CD4-positive, alpha-beta T cell treated with Interleukin-2 at 100 ng/mL for 4 hours (primary cell): ENCODE measurements at regions not wholly inside any gene's neighbourhood (a gene's known extent, or its start where the extent isn't known, plus 50 kb on each side); places are given as distances from the start of the nearest gene placed in this dataset.
A peak's percentile ranks its signal among the peaks of the same experiment; 100 is the strongest.

Experiments used
- DNase-seq: peaks from one replicate; pipeline ENCODE4 v3.0.0-alpha.2; 2020; ENCODE audit warnings: low spot score

DNA sequence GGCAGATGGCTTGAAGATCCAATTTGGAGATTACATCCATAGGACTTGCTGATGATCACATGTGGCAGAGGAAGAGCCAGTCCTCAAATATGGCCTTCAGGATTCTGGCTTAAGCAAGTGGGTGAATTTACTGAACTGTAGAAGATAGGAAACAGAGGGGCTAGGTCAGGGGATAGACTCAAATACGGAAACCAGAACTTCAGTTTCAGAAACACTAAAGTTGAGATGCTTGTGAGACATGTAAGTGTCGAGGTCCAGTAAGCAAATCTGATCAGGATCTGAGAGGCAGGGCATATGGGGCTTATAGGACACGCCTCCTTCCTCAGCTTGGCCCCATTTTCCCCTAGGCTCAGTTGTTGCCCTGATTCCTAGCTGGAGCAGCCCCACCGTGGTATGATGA, 107.7 kb downstream of the LBH start:
- no peak for DNase-seq

GRCh38 chr2:30341500-30342267, 105.4 kb upstream of the LCLAT1 start:
- no peak for DNase-seq

GRCh38 chr2:30346471-30347169, 100.4 kb upstream of the LCLAT1 start:
- no peak for DNase-seq

DNA sequence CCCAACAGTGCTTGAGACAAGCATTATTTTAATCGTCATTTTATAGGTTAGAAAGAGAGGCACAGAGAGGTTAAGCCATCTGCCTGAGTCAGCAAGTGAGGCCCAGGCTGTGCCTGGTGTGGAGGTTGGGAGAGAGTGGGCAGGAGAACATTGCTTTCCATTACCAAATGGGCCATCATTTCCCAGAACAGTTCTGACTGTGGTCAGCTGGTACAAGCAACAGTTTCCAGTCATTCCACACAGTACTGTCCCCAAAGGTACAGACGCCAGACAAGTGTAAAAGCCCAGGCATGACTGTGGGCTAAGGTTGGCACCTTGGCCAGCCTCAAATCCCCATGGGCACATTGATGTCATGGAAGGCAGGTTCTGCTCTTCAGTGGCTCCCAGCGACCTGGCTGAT, 98.2 kb upstream of the LCLAT1 start:
- DNase-seq: no peak

DNA sequence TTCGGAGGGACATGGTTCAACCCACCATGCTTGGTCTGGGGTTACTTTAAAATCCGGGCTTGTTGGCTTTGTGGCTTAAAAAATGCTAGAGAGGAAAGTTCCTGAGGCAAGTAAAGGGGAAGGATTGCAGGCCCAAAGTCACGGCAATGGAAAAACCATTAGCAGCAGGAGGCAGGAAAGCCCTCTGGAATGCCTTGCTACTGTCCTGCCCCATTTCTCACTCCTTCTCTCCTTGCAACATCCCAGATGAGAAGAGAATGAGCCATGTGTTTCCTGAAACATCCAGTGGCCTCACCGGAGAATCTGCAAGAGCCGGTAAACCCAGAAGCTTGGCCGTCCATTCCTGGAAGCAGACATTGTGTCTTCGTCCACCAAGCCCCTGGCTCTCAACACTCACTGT, 97.4 kb upstream of the LCLAT1 start:
- DNase-seq: no peak

DNA sequence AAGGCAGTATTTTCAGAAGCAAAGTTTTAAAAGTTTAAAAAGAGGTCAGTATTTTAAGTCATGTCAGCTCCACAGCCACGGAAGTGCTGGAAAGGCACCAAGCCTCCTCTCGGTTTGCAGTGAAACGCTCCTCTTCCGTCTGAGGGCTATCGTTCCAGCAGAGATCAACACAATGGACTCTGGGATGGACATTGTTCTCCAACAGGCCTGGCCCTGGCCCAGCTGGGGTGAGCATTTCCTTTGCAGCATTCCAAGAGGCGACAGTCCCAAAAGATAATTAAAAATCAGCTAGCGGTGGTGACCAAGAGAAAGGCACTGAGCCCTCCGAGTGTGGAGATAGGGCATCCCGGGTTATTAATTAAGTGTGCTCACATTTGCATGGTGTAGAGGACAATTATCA, 95.9 kb upstream of the LCLAT1 start:
- no peak for DNase-seq

DNA sequence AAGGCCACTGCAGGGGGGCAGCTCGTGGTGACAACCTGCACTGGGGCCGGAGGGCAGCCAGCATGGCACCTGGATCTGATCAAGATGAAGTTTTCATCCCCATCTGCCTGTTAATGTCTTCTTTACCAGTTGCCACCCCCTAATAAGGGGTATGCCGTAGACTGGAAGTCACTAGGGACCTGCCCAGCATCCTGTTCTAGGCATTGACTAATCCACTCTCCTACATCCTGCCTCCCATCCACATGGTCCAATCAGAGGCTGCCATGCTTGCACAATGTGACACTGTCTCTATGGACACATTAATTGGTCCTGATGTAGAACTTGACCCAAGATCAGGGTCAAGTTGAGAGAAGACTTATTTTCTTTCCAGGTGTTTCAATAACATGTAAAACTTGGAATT, 95.1 kb upstream of the LCLAT1 start:
- no peak for DNase-seq

DNA sequence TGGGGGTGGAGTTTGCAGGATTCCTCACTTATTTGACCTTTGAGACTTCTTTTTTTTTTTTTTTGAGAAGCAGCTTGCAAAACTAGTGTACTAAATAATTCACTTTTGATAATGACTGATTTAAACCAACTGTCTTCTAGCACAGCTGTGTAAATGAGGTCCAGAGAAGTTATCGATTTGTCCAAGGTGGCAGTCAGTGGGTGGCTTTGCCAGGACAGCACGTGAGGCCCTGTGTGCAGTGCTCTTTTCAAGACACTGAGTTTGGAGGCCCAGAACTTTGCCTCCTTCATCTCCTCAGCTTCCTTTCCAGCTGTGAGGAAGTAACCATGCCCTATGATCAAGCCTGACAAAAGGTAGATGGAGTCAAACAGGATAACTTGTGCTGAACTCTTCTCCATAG, 92.9 kb upstream of the LCLAT1 start:
- DNase-seq: no peak

- no peak for DNase-seq
Measured at GRCh38 chr2:30354621-30355020, 92.4 kb upstream of the LCLAT1 start.

GRCh38 chr2:30355306-30355705, 91.7 kb upstream of the LCLAT1 start:
- no peak for DNase-seq

GRCh38 chr2:30356071-30356470, 91.0 kb upstream of the LCLAT1 start:
- no peak for DNase-seq

DNA sequence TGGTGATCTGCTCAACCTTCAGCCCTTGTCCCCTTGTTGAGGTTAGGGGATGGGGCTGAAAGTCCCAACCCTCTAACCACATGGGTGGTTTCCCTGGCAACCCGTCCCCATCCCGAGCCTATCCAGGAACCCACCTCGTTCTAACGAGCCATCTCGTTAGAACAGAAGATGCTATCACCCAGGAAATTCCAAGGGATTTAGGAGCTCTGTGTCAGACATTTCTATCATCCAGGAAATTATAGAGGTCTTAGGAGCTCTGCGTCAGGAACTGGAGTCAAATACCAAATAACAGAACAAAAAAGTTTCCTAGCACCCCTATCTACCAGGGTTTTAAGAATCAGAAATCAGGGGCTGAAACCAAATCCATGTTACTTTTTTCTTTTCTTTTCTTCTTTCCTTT, 90.3 kb upstream of the LCLAT1 start:
- DNase-seq: no peak

- no peak for DNase-seq
Measured at GRCh38 chr2:30358351-30358750, 88.7 kb upstream of the LCLAT1 start.

DNA sequence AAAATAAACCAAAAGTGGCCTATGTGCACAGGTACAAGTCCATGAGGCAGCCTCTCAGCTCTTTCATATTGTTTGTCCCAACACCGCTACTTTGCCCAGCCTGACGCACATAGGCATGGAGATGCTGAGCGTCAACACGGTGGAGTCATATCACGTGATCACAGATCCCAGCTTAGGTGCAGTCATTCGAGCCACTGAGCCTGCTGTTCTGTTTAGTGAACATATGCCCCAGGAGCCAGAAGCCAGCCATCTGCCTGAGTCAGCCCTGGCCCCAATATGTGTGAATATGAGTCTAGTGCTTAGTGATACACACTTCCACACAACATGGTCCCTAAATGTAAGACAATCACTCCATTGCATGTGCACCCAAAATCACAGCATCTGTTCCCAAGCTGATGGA, 88.2 kb upstream of the LCLAT1 start:
- no peak for DNase-seq

DNA sequence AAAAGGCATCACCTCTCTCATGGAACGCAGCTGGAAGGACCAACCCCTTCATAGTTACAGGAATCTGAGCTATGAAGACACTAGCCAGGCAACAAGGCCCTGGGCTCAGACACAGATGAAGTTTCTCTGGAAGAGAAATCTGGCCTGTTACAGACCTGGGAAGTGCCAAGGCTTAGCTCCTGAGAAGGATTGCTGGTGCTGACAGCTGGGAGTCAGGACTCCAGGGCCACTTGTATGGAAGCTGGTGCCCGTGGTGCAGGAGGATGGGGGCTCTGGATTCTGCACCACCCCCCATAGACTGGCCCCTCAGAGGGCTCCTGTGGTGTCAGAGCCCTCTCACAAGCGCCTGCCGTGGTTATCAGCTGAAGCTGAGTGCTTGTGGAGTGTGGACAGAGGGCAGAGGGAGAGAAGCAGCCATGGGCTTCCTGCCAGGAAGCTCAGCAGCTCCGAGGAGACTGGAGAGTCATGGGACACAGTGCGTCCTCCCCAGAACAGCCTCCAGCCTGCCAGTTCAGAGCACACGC, 87.3 kb upstream of the LCLAT1 start:
- DNase-seq: no peak

- no peak for DNase-seq
Measured at GRCh38 chr2:30361751-30362394, 85.2 kb upstream of the LCLAT1 start.

GRCh38 chr2:30362468-30363081, 84.5 kb upstream of the LCLAT1 start:
- DNase-seq: no peak

DNA sequence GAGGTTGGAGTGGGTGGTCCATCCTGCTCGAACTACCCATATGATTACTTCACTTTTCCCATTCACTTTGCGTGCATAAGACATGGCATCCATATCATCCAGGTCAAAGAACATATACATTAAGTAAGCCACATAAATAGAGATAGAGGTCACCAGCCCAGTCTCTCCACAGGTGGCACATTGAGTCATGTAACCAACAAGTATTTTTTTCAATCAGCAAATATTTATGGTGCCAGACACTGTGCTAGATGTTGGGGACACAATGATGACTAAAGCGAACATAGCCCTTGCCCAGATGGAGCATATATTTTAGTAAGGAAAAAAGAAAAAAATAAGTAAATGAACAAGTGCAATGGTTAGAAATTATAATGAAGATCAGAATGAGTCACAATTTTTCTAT, 83.6 kb upstream of the LCLAT1 start:
- DNase-seq: no peak

GRCh38 chr2:30365201-30365600, 81.8 kb upstream of the LCLAT1 start:
- DNase-seq: no peak

GRCh38 chr2:30366199-30366691, 80.8 kb upstream of the LCLAT1 start:
- peak; percentile 22 for DNase-seq

GRCh38 chr2:30367232-30368070, 79.6 kb upstream of the LCLAT1 start:
- DNase-seq: no peak

- DNase-seq: no peak
Measured at GRCh38 chr2:30368258-30368657, 78.8 kb upstream of the LCLAT1 start.
